Panc1 (cell line): ENCODE measurements at regions not wholly inside any gene's neighbourhood (a gene's known extent, or its start where the extent isn't known, plus 50 kb on each side); places are given as distances from the start of the nearest gene placed in this dataset.

Source experiments
- POLR2AphosphoS5 ChIP-seq: IDR thresholded peaks from 2 replicates; pipeline ENCODE4 v1.6.1; 2012; ENCODE audit warnings: mild to moderate bottlenecking, low read depth, low read length, moderate library complexity
- SIN3A ChIP-seq: IDR thresholded peaks from 2 replicates; pipeline ENCODE4 v1.6.1; 2012; ENCODE audit warnings: low read depth, mild to moderate bottlenecking, low read length, moderate library complexity, borderline replicate concordance; ENCODE audit not compliant: insufficient read depth
- TF ChIP-seq, protein P1 (sequence below): fragments of 450-650 bp; IDR thresholded peaks from 2 replicates; pipeline ENCODE4 v1.5.1; 2017; ENCODE audit warnings: mild to moderate bottlenecking
- TF ChIP-seq, protein P2 (sequence below), 2 experiments: IDR thresholded peaks; 2 replicates each; pipeline ENCODE4 v1.6.1; 2011 to 2012; ENCODE audit warnings: low read depth in 2 of 2, control low read depth in 1 of 2, low read length in 1 of 2, mild to moderate bottlenecking in 1 of 2, moderate library complexity in 1 of 2; ENCODE audit not compliant: insufficient read depth in 1 of 2

DNA sequence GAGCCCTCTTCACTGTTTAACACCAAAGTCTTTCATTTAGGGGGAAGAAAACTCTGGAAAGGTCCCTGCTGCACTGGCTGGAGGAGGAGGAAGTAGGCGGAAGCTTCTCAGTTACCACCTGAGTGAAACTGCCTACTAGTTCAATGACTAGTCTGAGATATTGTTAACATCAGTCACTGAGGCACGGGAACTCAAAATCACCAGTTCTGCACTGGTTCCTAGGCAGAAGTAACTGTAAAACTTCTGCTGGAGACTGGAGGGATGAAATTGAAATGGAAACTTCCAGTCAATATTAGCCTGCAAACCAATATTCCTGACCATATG lies 178.3 kb downstream of the SNCA start:
- TF ChIP-seq, protein P1, sequence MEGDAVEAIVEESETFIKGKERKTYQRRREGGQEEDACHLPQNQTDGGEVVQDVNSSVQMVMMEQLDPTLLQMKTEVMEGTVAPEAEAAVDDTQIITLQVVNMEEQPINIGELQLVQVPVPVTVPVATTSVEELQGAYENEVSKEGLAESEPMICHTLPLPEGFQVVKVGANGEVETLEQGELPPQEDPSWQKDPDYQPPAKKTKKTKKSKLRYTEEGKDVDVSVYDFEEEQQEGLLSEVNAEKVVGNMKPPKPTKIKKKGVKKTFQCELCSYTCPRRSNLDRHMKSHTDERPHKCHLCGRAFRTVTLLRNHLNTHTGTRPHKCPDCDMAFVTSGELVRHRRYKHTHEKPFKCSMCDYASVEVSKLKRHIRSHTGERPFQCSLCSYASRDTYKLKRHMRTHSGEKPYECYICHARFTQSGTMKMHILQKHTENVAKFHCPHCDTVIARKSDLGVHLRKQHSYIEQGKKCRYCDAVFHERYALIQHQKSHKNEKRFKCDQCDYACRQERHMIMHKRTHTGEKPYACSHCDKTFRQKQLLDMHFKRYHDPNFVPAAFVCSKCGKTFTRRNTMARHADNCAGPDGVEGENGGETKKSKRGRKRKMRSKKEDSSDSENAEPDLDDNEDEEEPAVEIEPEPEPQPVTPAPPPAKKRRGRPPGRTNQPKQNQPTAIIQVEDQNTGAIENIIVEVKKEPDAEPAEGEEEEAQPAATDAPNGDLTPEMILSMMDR: no peak
- TF ChIP-seq, protein P2, sequence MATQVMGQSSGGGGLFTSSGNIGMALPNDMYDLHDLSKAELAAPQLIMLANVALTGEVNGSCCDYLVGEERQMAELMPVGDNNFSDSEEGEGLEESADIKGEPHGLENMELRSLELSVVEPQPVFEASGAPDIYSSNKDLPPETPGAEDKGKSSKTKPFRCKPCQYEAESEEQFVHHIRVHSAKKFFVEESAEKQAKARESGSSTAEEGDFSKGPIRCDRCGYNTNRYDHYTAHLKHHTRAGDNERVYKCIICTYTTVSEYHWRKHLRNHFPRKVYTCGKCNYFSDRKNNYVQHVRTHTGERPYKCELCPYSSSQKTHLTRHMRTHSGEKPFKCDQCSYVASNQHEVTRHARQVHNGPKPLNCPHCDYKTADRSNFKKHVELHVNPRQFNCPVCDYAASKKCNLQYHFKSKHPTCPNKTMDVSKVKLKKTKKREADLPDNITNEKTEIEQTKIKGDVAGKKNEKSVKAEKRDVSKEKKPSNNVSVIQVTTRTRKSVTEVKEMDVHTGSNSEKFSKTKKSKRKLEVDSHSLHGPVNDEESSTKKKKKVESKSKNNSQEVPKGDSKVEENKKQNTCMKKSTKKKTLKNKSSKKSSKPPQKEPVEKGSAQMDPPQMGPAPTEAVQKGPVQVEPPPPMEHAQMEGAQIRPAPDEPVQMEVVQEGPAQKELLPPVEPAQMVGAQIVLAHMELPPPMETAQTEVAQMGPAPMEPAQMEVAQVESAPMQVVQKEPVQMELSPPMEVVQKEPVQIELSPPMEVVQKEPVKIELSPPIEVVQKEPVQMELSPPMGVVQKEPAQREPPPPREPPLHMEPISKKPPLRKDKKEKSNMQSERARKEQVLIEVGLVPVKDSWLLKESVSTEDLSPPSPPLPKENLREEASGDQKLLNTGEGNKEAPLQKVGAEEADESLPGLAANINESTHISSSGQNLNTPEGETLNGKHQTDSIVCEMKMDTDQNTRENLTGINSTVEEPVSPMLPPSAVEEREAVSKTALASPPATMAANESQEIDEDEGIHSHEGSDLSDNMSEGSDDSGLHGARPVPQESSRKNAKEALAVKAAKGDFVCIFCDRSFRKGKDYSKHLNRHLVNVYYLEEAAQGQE (IDR thresholded peaks at IDR 0.05; ENCODE audit: insufficient read depth in 1 of 2, low read depth in 2 of 2, low read length in 1 of 2): no peak
- TF ChIP-seq POLR2AphosphoS5: no peak
- no peak for TF ChIP-seq SIN3A
